T follicular helper cell (primary cell): ENCODE measurements at regions not wholly inside any gene's neighbourhood (a gene's known extent, or its start where the extent isn't known, plus 50 kb on each side); places are given as distances from the start of the nearest gene placed in this dataset.

Source experiments
- DNase-seq: peaks from one replicate; pipeline ENCODE4 v3.0.0-alpha.2; 2020; ENCODE audit warnings: low read depth

GRCh38 chr5:8981496-8981895 lies 564.4 kb downstream of the SEMA5A start:
- no peak for DNase-seq

GRCh38 chr5:8984386-8984785 lies 561.5 kb downstream of the SEMA5A start:
- DNase-seq: no peak
